ENCODE measurements at regions not wholly inside any gene's neighbourhood (a gene's known extent, or its start where the extent isn't known, plus 50 kb on each side); places are given as distances from the start of the nearest gene placed in this dataset.

- DNase-seq (ENCODE audit: low spot score): no peak
These were observed 209.7 kb upstream of the ARHGAP24 start for GRCh38 chr4:85265234-85265633.

GRCh38 chr4:85268188-85268587, 206.8 kb upstream of the ARHGAP24 start:
- no peak for DNase-seq (ENCODE audit: low spot score)

- DNase-seq (ENCODE audit: low spot score): no peak
These were observed 206.0 kb upstream of the ARHGAP24 start for GRCh38 chr4:85268961-85269360.

GRCh38 chr4:85274955-85275354, 200.0 kb upstream of the ARHGAP24 start:
- DNase-seq (ENCODE audit: low spot score): no peak

GRCh38 chr4:85280963-85281362, 194.0 kb upstream of the ARHGAP24 start:
- no peak for DNase-seq (ENCODE audit: low spot score)

GRCh38 chr4:85291226-85291625, 183.7 kb upstream of the ARHGAP24 start:
- no peak for DNase-seq (ENCODE audit: low spot score)

- no peak for DNase-seq (ENCODE audit: low spot score)
These were observed 176.9 kb upstream of the ARHGAP24 start for GRCh38 chr4:85298037-85298436.

GRCh38 chr4:85302193-85302736, 172.7 kb upstream of the ARHGAP24 start:
- no peak for DNase-seq (ENCODE audit: low spot score)

- no peak for DNase-seq (ENCODE audit: low spot score)
These were observed 172.2 kb upstream of the ARHGAP24 start for GRCh38 chr4:85302756-85303155.

- no peak for DNase-seq (ENCODE audit: low spot score)
These were observed 156.5 kb upstream of the ARHGAP24 start for GRCh38 chr4:85318415-85318814.

GRCh38 chr4:85358831-85359230, 116.1 kb upstream of the ARHGAP24 start:
- no peak for DNase-seq (ENCODE audit: low spot score)

- DNase-seq (ENCODE audit: low spot score): no peak
These were observed 112.4 kb upstream of the ARHGAP24 start for GRCh38 chr4:85362550-85362949.

GRCh38 chr4:85367815-85368214, 107.1 kb upstream of the ARHGAP24 start:
- no peak for DNase-seq (ENCODE audit: low spot score)

GRCh38 chr4:85368240-85368639, 106.7 kb upstream of the ARHGAP24 start:
- DNase-seq (ENCODE audit: low spot score): no peak

GRCh38 chr4:85368932-85369331, 106.0 kb upstream of the ARHGAP24 start:
- no peak for DNase-seq (ENCODE audit: low spot score)

- DNase-seq (ENCODE audit: low spot score): peak; percentile 2
These were observed 105.1 kb upstream of the ARHGAP24 start for GRCh38 chr4:85369703-85370380.

- peak; percentile 20 for DNase-seq (ENCODE audit: low spot score)
These were observed 104.4 kb upstream of the ARHGAP24 start for GRCh38 chr4:85370400-85371032.

- no peak for DNase-seq (ENCODE audit: low spot score)
These were observed 102.0 kb upstream of the ARHGAP24 start for GRCh38 chr4:85372966-85373365.

- DNase-seq (ENCODE audit: low spot score): no peak
These were observed 98.7 kb upstream of the ARHGAP24 start for GRCh38 chr4:85376285-85376684.

- no peak for DNase-seq (ENCODE audit: low spot score)
These were observed 93.0 kb upstream of the ARHGAP24 start for GRCh38 chr4:85381968-85382367.

GRCh38 chr4:85391071-85391470, 83.9 kb upstream of the ARHGAP24 start:
- no peak for DNase-seq (ENCODE audit: low spot score)

GRCh38 chr4:85391589-85392410, 83.2 kb upstream of the ARHGAP24 start:
- no peak for DNase-seq (ENCODE audit: low spot score)

GRCh38 chr4:85393201-85393600, 81.7 kb upstream of the ARHGAP24 start:
- DNase-seq (ENCODE audit: low spot score): no peak
